ENCODE measurements at regions not wholly inside any gene's neighbourhood (a gene's known extent, or its start where the extent isn't known, plus 50 kb on each side); places are given as distances from the start of the nearest gene placed in this dataset.

DNA sequence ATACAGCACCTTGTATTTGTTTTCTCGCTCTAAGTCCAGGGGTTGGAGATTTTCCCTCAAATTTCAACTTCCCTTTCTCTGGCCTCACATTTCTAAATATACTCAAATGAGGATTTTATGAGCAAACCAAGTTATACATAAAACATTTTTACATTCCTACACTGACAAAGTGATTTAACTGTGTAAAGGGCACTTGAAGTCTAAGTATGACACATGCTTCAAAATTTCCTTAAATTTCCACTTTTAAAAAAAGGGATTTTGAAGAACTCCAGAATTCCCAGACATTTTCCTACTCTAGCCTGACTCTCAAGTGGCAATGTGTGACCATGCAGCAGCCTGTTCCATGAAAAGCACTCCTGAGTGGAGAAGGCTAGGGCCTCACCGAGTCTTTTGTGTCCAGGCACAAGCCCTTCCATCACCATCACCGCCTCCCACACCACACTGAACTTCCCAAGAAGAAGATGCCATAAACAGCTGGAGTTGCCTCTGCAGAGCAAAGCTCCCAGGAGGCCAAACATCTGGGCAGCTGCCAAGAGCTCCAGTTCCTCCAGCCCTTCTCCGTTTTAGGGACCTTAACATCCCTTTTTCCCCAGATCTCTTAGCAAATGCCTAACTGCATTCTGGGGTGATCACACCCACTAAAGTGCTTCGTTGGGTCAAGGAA is 68.9 kb downstream of the NCR2 start:
- H3K36me3 ChIP-seq (ENCODE audit: control insufficient read depth, insufficient read depth, low read length): no peaks in the 10 kb centered on the region
- no peak overlapping the region for H3K27ac ChIP-seq (ENCODE audit: insufficient read depth, low read length, poor library complexity, severe bottlenecking)
- no peaks in the 10 kb centered on the region for H3K27me3 ChIP-seq (replicated peaks; ENCODE audit: control insufficient read depth, insufficient read depth, low read length, poor library complexity, severe bottlenecking)
- H3K9me3 ChIP-seq (ENCODE audit: control insufficient read depth, low read length): no peaks in the 10 kb centered on the region
- H3K4me1 ChIP-seq (ENCODE audit: control insufficient read depth, insufficient read depth, low read length, poor library complexity, severe bottlenecking): no peaks in the 10 kb centered on the region
- H3K4me3 ChIP-seq (ENCODE audit: insufficient read depth, low read depth, low read length, poor library complexity, severe bottlenecking): no peak overlapping the region
- DNase-seq: no peak

DNA sequence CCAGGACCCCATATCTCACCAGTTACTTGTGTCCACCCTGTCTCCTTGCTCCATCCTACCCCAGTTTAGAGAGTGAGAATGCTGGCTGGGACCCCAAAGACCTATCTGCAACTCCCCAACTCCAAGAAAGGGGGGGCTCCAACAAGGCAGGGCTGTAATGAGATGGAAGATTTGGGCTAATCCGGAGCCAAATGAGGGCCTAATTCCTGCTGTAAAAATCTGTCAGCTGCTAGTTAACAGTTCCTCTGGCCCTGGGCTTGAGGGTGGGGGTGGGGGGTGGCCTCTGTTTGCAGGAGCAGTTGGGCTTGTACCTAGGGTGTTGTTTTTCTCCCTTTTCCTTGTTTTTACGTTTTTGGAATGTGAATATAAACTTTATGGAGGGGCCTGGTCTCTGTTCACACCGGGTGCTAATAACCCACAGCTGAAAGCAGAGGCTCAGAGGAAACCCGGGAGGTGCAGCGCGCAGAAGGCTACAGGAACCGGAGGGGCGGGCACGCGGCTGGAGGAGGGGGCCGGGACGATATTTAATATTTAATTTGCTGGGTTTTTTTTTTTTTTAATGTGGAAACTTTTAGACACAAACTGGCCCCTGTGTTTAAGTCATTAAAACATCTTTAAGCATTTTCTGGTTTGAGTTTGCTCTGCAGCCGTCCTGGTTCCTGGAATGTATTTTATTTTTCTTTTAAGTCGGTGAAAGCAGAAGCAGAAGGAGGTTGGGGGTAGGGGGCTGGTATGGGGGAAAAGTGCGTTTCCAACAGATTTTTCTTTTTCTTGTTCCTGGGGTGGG is 70.7 kb downstream of the NCR2 start:
- no peaks in the 10 kb centered on the region for H3K4me1 ChIP-seq (ENCODE audit: control insufficient read depth, insufficient read depth, low read length, poor library complexity, severe bottlenecking)
- no peaks in the 10 kb centered on the region for H3K27me3 ChIP-seq (replicated peaks; ENCODE audit: control insufficient read depth, insufficient read depth, low read length, poor library complexity, severe bottlenecking)
- H3K4me3 ChIP-seq (ENCODE audit: insufficient read depth, low read depth, low read length, poor library complexity, severe bottlenecking): no peak overlapping the region
- H3K36me3 ChIP-seq (ENCODE audit: control insufficient read depth, insufficient read depth, low read length): no peaks in the 10 kb centered on the region
- no peak for DNase-seq
- no peaks in the 10 kb centered on the region for H3K9me3 ChIP-seq (ENCODE audit: control insufficient read depth, low read length)
- H3K27ac ChIP-seq (ENCODE audit: insufficient read depth, low read length, poor library complexity, severe bottlenecking): no peak overlapping the region

- no peak overlapping the region for H3K27ac ChIP-seq (ENCODE audit: insufficient read depth, low read length, poor library complexity, severe bottlenecking)
- H3K27me3 ChIP-seq (replicated peaks; ENCODE audit: control insufficient read depth, insufficient read depth, low read length, poor library complexity, severe bottlenecking): peaks cover 3% of the 10 kb centered on the region
- H3K4me1 ChIP-seq (ENCODE audit: control insufficient read depth, insufficient read depth, low read length, poor library complexity, severe bottlenecking): no peaks in the 10 kb centered on the region
- H3K9me3 ChIP-seq (ENCODE audit: control insufficient read depth, low read length): no peaks in the 10 kb centered on the region
- H3K4me3 ChIP-seq (ENCODE audit: insufficient read depth, low read depth, low read length, poor library complexity, severe bottlenecking): no peak overlapping the region
- no peak for DNase-seq
- H3K36me3 ChIP-seq (ENCODE audit: control insufficient read depth, insufficient read depth, low read length): no peaks in the 10 kb centered on the region
Observed at GRCh38 chr6:41406728-41407489, 71.5 kb downstream of the NCR2 start.

- DNase-seq: no peak
- Histone ChIP-seq H3K9me3 (ENCODE audit: control insufficient read depth, low read length) (no peaks in the 10 kb centered on the region), H3K36me3 (ENCODE audit: control insufficient read depth, insufficient read depth, low read length) (no peaks in the 10 kb centered on the region), H3K27me3 (replicated peaks; ENCODE audit: control insufficient read depth, insufficient read depth, low read length, poor library complexity, severe bottlenecking) (peaks cover 3% of the 10 kb centered on the region), H3K27ac (ENCODE audit: insufficient read depth, low read length, poor library complexity, severe bottlenecking) (no peak overlapping the region), H3K4me1 (ENCODE audit: control insufficient read depth, insufficient read depth, low read length, poor library complexity, severe bottlenecking) (no peaks in the 10 kb centered on the region), H3K4me3 (ENCODE audit: insufficient read depth, low read depth, low read length, poor library complexity, severe bottlenecking) (no peak overlapping the region)
Observed at GRCh38 chr6:41408576-41408975, 73.2 kb downstream of the NCR2 start.

DNA sequence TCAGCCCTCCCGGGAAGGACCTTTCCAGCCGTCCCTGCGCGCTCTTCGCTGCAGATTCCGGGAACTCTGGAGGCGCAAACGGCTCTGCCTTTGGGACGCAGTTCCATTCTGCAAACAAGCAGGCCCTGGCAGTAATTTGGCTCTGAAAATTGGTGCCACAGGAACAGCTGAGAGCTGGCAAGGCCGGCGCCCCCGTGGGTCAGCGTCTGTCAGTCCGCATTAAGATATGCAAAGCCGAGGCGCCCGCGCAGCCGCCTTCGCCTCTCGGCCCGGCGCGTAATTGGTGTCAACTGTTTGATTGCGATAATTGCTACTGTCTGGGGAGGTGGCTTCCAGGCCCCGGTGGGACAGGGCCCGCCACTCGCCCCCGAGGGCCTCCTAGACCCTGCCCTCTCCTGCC is 73.6 kb downstream of the NCR2 start:
- DNase-seq: no peak
- H3K27me3 ChIP-seq (replicated peaks; ENCODE audit: control insufficient read depth, insufficient read depth, low read length, poor library complexity, severe bottlenecking): peaks cover 3% of the 10 kb centered on the region
- H3K36me3 ChIP-seq (ENCODE audit: control insufficient read depth, insufficient read depth, low read length): no peaks in the 10 kb centered on the region
- H3K27ac ChIP-seq (ENCODE audit: insufficient read depth, low read length, poor library complexity, severe bottlenecking): no peak overlapping the region
- no peaks in the 10 kb centered on the region for H3K4me1 ChIP-seq (ENCODE audit: control insufficient read depth, insufficient read depth, low read length, poor library complexity, severe bottlenecking)
- H3K9me3 ChIP-seq (ENCODE audit: control insufficient read depth, low read length): no peaks in the 10 kb centered on the region
- no peak overlapping the region for H3K4me3 ChIP-seq (ENCODE audit: insufficient read depth, low read depth, low read length, poor library complexity, severe bottlenecking)

GRCh38 chr6:41409489-41409888 is 74.1 kb downstream of the NCR2 start:
- no peak overlapping the region for H3K27ac ChIP-seq (ENCODE audit: insufficient read depth, low read length, poor library complexity, severe bottlenecking)
- H3K4me1 ChIP-seq (ENCODE audit: control insufficient read depth, insufficient read depth, low read length, poor library complexity, severe bottlenecking): no peaks in the 10 kb centered on the region
- no peaks in the 10 kb centered on the region for H3K36me3 ChIP-seq (ENCODE audit: control insufficient read depth, insufficient read depth, low read length)
- no peaks in the 10 kb centered on the region for H3K9me3 ChIP-seq (ENCODE audit: control insufficient read depth, low read length)
- no peak for DNase-seq
- H3K27me3 ChIP-seq (replicated peaks; ENCODE audit: control insufficient read depth, insufficient read depth, low read length, poor library complexity, severe bottlenecking): peaks cover 3% of the 10 kb centered on the region
- H3K4me3 ChIP-seq (ENCODE audit: insufficient read depth, low read depth, low read length, poor library complexity, severe bottlenecking): no peak overlapping the region

GRCh38 chr6:41411961-41412360 is 76.6 kb downstream of the NCR2 start:
- H3K27ac ChIP-seq (ENCODE audit: insufficient read depth, low read length, poor library complexity, severe bottlenecking): no peak overlapping the region
- DNase-seq: no peak
- no peaks in the 10 kb centered on the region for H3K4me1 ChIP-seq (ENCODE audit: control insufficient read depth, insufficient read depth, low read length, poor library complexity, severe bottlenecking)
- no peaks in the 10 kb centered on the region for H3K9me3 ChIP-seq (ENCODE audit: control insufficient read depth, low read length)
- peaks cover 6% of the 10 kb centered on the region for H3K27me3 ChIP-seq (replicated peaks; ENCODE audit: control insufficient read depth, insufficient read depth, low read length, poor library complexity, severe bottlenecking)
- H3K36me3 ChIP-seq (ENCODE audit: control insufficient read depth, insufficient read depth, low read length): no peaks in the 10 kb centered on the region
- no peak overlapping the region for H3K4me3 ChIP-seq (ENCODE audit: insufficient read depth, low read depth, low read length, poor library complexity, severe bottlenecking)

DNA sequence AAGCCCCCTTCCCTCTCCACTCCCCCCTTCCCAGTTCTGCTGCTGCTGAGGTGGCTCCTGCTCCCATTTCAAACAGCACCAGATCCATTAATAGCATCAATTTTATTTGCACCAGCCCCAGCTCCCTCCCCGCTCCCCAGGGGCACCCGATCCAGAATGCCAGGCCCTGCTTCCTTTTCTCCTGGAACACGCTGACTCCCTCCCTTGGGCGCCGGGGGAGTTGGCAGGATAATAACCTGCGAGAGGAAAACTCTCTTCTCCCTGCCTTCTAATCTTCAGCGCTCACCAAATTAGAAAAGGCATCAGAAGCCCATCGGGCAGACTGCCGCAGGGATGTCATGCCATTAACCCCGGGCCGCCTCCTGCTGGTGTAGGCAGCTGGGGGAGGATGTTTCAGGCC is 77.8 kb downstream of the NCR2 start:
- no peak for DNase-seq
- no peaks in the 10 kb centered on the region for H3K9me3 ChIP-seq (ENCODE audit: control insufficient read depth, low read length)
- H3K36me3 ChIP-seq (ENCODE audit: control insufficient read depth, insufficient read depth, low read length): no peaks in the 10 kb centered on the region
- H3K4me3 ChIP-seq (ENCODE audit: insufficient read depth, low read depth, low read length, poor library complexity, severe bottlenecking): no peak overlapping the region
- no peak overlapping the region for H3K27ac ChIP-seq (ENCODE audit: insufficient read depth, low read length, poor library complexity, severe bottlenecking)
- no peaks in the 10 kb centered on the region for H3K4me1 ChIP-seq (ENCODE audit: control insufficient read depth, insufficient read depth, low read length, poor library complexity, severe bottlenecking)
- peaks cover 6% of the 10 kb centered on the region for H3K27me3 ChIP-seq (replicated peaks; ENCODE audit: control insufficient read depth, insufficient read depth, low read length, poor library complexity, severe bottlenecking)

DNA sequence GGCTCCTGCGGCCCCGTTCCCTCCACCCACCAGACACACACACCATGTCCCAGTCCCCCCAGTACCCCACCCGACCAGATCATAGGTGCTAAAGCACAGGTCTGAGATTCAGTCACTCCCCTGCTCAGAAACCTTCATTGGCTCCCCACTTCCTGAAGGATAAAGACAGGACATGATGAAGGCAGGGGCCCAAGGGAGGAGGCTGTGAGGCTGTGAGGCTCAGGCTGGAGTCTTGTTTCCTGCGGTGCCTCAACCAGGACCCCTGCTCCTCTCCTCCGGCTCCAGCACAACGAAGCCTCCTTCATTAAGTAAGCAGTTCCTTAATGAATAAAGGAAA is 81.1 kb downstream of the NCR2 start:
- no peaks in the 10 kb centered on the region for H3K4me1 ChIP-seq (ENCODE audit: control insufficient read depth, insufficient read depth, low read length, poor library complexity, severe bottlenecking)
- H3K27me3 ChIP-seq (replicated peaks; ENCODE audit: control insufficient read depth, insufficient read depth, low read length, poor library complexity, severe bottlenecking): peaks cover 6% of the 10 kb centered on the region
- no peak overlapping the region for H3K27ac ChIP-seq (ENCODE audit: insufficient read depth, low read length, poor library complexity, severe bottlenecking)
- H3K4me3 ChIP-seq (ENCODE audit: insufficient read depth, low read depth, low read length, poor library complexity, severe bottlenecking): no peak overlapping the region
- DNase-seq: no peak
- no peaks in the 10 kb centered on the region for H3K36me3 ChIP-seq (ENCODE audit: control insufficient read depth, insufficient read depth, low read length)
- no peaks in the 10 kb centered on the region for H3K9me3 ChIP-seq (ENCODE audit: control insufficient read depth, low read length)

- H3K27me3 ChIP-seq (replicated peaks; ENCODE audit: control insufficient read depth, insufficient read depth, low read length, poor library complexity, severe bottlenecking): peaks cover 7% of the 10 kb centered on the region
- no peaks in the 10 kb centered on the region for H3K4me1 ChIP-seq (ENCODE audit: control insufficient read depth, insufficient read depth, low read length, poor library complexity, severe bottlenecking)
- H3K4me3 ChIP-seq (ENCODE audit: insufficient read depth, low read depth, low read length, poor library complexity, severe bottlenecking): no peak overlapping the region
- DNase-seq: no peak
- no peak overlapping the region for H3K27ac ChIP-seq (ENCODE audit: insufficient read depth, low read length, poor library complexity, severe bottlenecking)
- H3K9me3 ChIP-seq (ENCODE audit: control insufficient read depth, low read length): no peaks in the 10 kb centered on the region
- no peaks in the 10 kb centered on the region for H3K36me3 ChIP-seq (ENCODE audit: control insufficient read depth, insufficient read depth, low read length)
Observed at GRCh38 chr6:41418741-41419140, 83.3 kb downstream of the NCR2 start.
